ENCODE measurements at regions not wholly inside any gene's neighbourhood (a gene's known extent, or its start where the extent isn't known, plus 50 kb on each side); places are given as distances from the start of the nearest gene placed in this dataset.
A peak's percentile ranks its signal among the peaks of the same experiment; 100 is the strongest.

DNA sequence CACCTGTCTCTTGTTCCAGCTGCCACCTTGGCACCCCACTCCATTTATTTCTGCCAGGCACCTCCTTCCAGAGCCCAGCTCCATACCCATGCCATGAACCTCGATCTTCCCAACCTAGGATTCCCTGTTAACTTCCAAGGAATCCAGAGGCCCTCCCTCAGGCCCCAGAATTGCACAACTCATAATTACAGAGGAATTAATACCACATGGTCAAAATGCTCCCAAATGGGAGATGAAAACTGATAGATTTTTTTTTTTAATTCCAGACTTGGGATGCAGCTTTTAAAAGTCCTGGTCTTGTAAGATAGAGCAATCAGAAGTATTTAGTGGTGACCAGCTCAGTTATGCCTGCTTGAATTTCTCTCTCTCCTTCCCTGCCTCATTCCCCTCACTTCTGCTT is 96.2 kb upstream of the CCDC112 start:
- Histone ChIP-seq H3K9me3 (ENCODE audit: control insufficient read depth in 2 of 2, insufficient read depth in 1 of 2, low read depth in 1 of 2, low read length in 1 of 2) (peaks cover 0 to 18% of the 10 kb centered on the region in 2 donors), H3K4me3 (ENCODE audit: low read depth in 1 of 3, low read length in 3 of 3) (no peak overlapping the region), H3K36me3 (ENCODE audit: control insufficient read depth in 3 of 3, insufficient read depth in 2 of 3, low read depth in 1 of 3, low read length in 3 of 3) (no peaks in the 10 kb centered on the region), H3K4me1 (ENCODE audit: control insufficient read depth in 3 of 3, insufficient read depth in 2 of 3, low read depth in 1 of 3, low read length in 2 of 3) (no peaks in the 10 kb centered on the region), H3K27me3 (ENCODE audit: control insufficient read depth in 3 of 3, insufficient read depth in 3 of 3, low read length in 3 of 3) (no peaks in the 10 kb centered on the region), H3K27ac (ENCODE audit: low read depth in 1 of 3, low read length in 2 of 3) (no peak overlapping the region)
- no peak for FAIRE-seq
- DNase-seq = no peak
- WGBS, 3 donors = 57 to 86% (median 81%) methylated on average over 1 of the region's 1 CpG

- FAIRE-seq (no peak), DNase-seq (no peak)
- H3K4me1 ChIP-seq (ENCODE audit: control insufficient read depth in 3 of 3, insufficient read depth in 2 of 3, low read depth in 1 of 3, low read length in 2 of 3) = no peaks in the 10 kb centered on the region
- H3K36me3 ChIP-seq (ENCODE audit: control insufficient read depth in 3 of 3, insufficient read depth in 2 of 3, low read depth in 1 of 3, low read length in 3 of 3) = no peaks in the 10 kb centered on the region
- 88 to 93% (median 91%) methylated on average over 5 of the region's 5 CpGs for WGBS, 3 donors
- H3K27ac ChIP-seq (ENCODE audit: low read depth in 1 of 3, low read length in 2 of 3) = no peak overlapping the region
- no peak overlapping the region for H3K4me3 ChIP-seq (ENCODE audit: low read depth in 1 of 3, low read length in 3 of 3)
- peaks cover 0 to 18% of the 10 kb centered on the region in 2 donors for H3K9me3 ChIP-seq (ENCODE audit: control insufficient read depth in 2 of 2, insufficient read depth in 1 of 2, low read depth in 1 of 2, low read length in 1 of 2)
- H3K27me3 ChIP-seq (ENCODE audit: control insufficient read depth in 3 of 3, insufficient read depth in 3 of 3, low read length in 3 of 3) = no peaks in the 10 kb centered on the region
Observed at GRCh38 chr5:115391780-115392179, 95.3 kb upstream of the CCDC112 start.

- H3K4me3 ChIP-seq (ENCODE audit: low read depth in 1 of 3, low read length in 3 of 3) = no peak overlapping the region
- no peaks in the 10 kb centered on the region for H3K27me3 ChIP-seq (ENCODE audit: control insufficient read depth in 3 of 3, insufficient read depth in 3 of 3, low read length in 3 of 3)
- no peak for FAIRE-seq
- no peaks in the 10 kb centered on the region for H3K4me1 ChIP-seq (ENCODE audit: control insufficient read depth in 3 of 3, insufficient read depth in 2 of 3, low read depth in 1 of 3, low read length in 2 of 3)
- no peak overlapping the region for H3K27ac ChIP-seq (ENCODE audit: low read depth in 1 of 3, low read length in 2 of 3)
- 85 to 90% (median 89%) methylated on average over 15 of the region's 15 CpGs for WGBS, 3 donors
- H3K36me3 ChIP-seq (ENCODE audit: control insufficient read depth in 3 of 3, insufficient read depth in 2 of 3, low read depth in 1 of 3, low read length in 3 of 3) = no peaks in the 10 kb centered on the region
- peaks cover 0 to 14% of the 10 kb centered on the region in 2 donors for H3K9me3 ChIP-seq (ENCODE audit: control insufficient read depth in 2 of 2, insufficient read depth in 1 of 2, low read depth in 1 of 2, low read length in 1 of 2)
- DNase-seq = peak in 1 of 2 donors; percentile 13
Observed at GRCh38 chr5:115389799-115390382, 93.4 kb upstream of the CCDC112 start.

- 83 to 89% (median 84%) methylated on average over 8 of the region's 8 CpGs for WGBS, 3 donors
- H3K9me3 ChIP-seq (ENCODE audit: control insufficient read depth in 2 of 2, insufficient read depth in 1 of 2, low read depth in 1 of 2, low read length in 1 of 2) = peaks cover 0 to 11% of the 10 kb centered on the region in 2 donors
- H3K27ac ChIP-seq (ENCODE audit: low read depth in 1 of 3, low read length in 2 of 3) = no peak overlapping the region
- H3K36me3 ChIP-seq (ENCODE audit: control insufficient read depth in 3 of 3, insufficient read depth in 2 of 3, low read depth in 1 of 3, low read length in 3 of 3) = no peaks in the 10 kb centered on the region
- H3K27me3 ChIP-seq (ENCODE audit: control insufficient read depth in 3 of 3, insufficient read depth in 3 of 3, low read length in 3 of 3) = no peaks in the 10 kb centered on the region
- no peak overlapping the region for H3K4me3 ChIP-seq (ENCODE audit: low read depth in 1 of 3, low read length in 3 of 3)
- no peak for FAIRE-seq
- no peak for DNase-seq
- H3K4me1 ChIP-seq (ENCODE audit: control insufficient read depth in 3 of 3, insufficient read depth in 2 of 3, low read depth in 1 of 3, low read length in 2 of 3) = no peaks in the 10 kb centered on the region
Observed at GRCh38 chr5:115389034-115389798, 92.8 kb upstream of the CCDC112 start.

DNA sequence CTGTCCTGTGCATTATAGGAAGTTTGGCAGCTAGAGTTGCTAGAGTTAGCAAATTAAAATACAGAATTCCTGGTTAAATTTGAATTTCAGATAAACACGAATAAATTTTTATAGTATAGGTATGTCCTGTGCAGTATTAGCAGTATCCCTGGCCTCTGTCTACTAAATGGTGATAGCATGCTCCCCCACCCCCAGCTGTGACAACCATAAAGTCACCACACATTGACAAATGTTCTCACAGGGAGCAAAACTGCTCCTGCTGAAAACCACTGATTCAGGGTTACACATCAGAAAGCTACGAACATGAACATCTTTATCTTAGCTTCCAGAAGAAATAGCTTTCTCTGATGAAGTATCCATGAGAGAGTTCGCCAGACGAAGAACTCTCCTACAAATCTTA is 91.8 kb upstream of the CCDC112 start:
- Histone ChIP-seq H3K27ac (ENCODE audit: low read depth in 1 of 3, low read length in 2 of 3) (no peak overlapping the region), H3K4me1 (ENCODE audit: control insufficient read depth in 3 of 3, insufficient read depth in 2 of 3, low read depth in 1 of 3, low read length in 2 of 3) (no peaks in the 10 kb centered on the region), H3K9me3 (ENCODE audit: control insufficient read depth in 2 of 2, insufficient read depth in 1 of 2, low read depth in 1 of 2, low read length in 1 of 2) (peaks cover 0 to 1% of the 10 kb centered on the region in 2 donors), H3K4me3 (ENCODE audit: low read depth in 1 of 3, low read length in 3 of 3) (no peak overlapping the region), H3K27me3 (ENCODE audit: control insufficient read depth in 3 of 3, insufficient read depth in 3 of 3, low read length in 3 of 3) (no peaks in the 10 kb centered on the region), H3K36me3 (ENCODE audit: control insufficient read depth in 3 of 3, insufficient read depth in 2 of 3, low read depth in 1 of 3, low read length in 3 of 3) (no peaks in the 10 kb centered on the region)
- FAIRE-seq (no peak), DNase-seq (no peak)
- 87 to 92% (median 91%) methylated on average over 4 of the region's 4 CpGs for WGBS, 3 donors

DNA sequence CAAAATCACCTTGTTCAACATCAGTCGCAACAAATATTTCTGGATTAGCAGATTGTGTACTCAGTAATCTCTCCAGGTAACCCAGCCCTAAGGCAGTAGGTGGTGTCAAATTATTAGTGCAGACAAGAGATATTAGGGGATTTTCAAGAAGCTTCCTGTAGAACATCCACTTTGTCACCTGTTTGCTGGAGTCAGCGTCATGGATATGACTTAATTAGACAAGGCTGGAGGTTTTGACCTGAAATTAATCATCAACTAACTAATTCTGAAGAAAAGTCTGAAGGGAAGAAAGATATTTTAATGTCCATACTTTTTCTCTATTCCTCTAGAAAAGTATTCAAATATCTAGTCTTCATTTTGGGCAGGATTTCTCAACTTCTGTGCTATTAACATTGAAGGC is 91.4 kb upstream of the CCDC112 start:
- DNase-seq (no peak), FAIRE-seq (no peak)
- Histone ChIP-seq H3K4me3 (ENCODE audit: low read depth in 1 of 3, low read length in 3 of 3) (no peak overlapping the region), H3K9me3 (ENCODE audit: control insufficient read depth in 2 of 2, insufficient read depth in 1 of 2, low read depth in 1 of 2, low read length in 1 of 2) (no peaks in the 10 kb centered on the region), H3K27ac (ENCODE audit: low read depth in 1 of 3, low read length in 2 of 3) (no peak overlapping the region), H3K4me1 (ENCODE audit: control insufficient read depth in 3 of 3, insufficient read depth in 2 of 3, low read depth in 1 of 3, low read length in 2 of 3) (no peaks in the 10 kb centered on the region), H3K27me3 (ENCODE audit: control insufficient read depth in 3 of 3, insufficient read depth in 3 of 3, low read length in 3 of 3) (no peaks in the 10 kb centered on the region), H3K36me3 (ENCODE audit: control insufficient read depth in 3 of 3, insufficient read depth in 2 of 3, low read depth in 1 of 3, low read length in 3 of 3) (no peaks in the 10 kb centered on the region)
- 60 to 76% (median 65%) methylated on average over 2 of the region's 2 CpGs for WGBS, 3 donors

GRCh38 chr5:115386657-115387056 is 90.2 kb upstream of the CCDC112 start:
- Histone ChIP-seq H3K27me3 (ENCODE audit: control insufficient read depth in 3 of 3, insufficient read depth in 3 of 3, low read length in 3 of 3) (no peaks in the 10 kb centered on the region), H3K27ac (ENCODE audit: low read depth in 1 of 3, low read length in 2 of 3) (no peak overlapping the region), H3K4me3 (ENCODE audit: low read depth in 1 of 3, low read length in 3 of 3) (no peak overlapping the region), H3K9me3 (ENCODE audit: control insufficient read depth in 2 of 2, insufficient read depth in 1 of 2, low read depth in 1 of 2, low read length in 1 of 2) (no peaks in the 10 kb centered on the region), H3K36me3 (ENCODE audit: control insufficient read depth in 3 of 3, insufficient read depth in 2 of 3, low read depth in 1 of 3, low read length in 3 of 3) (no peaks in the 10 kb centered on the region), H3K4me1 (ENCODE audit: control insufficient read depth in 3 of 3, insufficient read depth in 2 of 3, low read depth in 1 of 3, low read length in 2 of 3) (no peaks in the 10 kb centered on the region)
- DNase-seq (no peak), FAIRE-seq (no peak)
- 87 to 90% (median 88%) methylated on average over 2 of the region's 2 CpGs for WGBS, 3 donors

DNA sequence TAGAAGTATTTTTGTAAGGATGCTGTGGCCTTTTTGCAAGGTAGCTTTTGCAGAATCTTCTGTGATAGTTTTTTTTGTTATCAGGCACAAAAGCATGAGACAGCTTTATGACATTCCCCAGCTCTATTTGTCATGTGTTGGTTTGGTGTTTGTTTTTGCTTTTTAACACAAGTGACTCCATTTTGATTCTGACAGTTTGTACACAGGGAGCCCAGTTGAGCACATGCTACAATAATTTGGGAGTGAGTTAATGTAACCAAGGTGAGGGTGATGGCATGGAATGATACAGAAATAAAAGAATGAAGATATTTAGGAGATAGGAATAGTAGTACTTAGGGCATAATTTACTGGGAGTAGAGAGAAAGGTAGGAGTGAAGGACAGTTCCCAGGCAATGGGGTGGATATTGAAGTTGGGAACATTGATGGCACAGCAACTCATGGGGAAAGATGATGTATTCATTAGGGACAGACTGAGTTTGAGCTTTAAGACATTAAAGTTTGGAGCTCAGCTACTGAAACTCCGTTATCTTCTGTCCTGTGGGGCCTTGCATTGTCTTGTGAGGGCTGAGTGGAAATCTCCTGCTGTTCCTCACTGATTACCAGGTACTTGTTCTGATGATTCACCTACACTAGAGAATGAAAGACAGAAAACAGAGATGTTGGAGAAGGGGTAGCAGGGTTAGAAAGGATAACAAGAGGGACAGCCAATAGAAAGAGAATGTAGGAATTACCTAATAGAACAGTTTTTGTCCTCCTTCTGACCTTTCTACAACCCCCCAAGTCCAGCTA is 88.3 kb upstream of the CCDC112 start:
- 63 to 93% (median 68%) methylated on average over 1 of the region's 1 CpG for WGBS, 3 donors
- Histone ChIP-seq H3K9me3 (ENCODE audit: control insufficient read depth in 2 of 2, insufficient read depth in 1 of 2, low read depth in 1 of 2, low read length in 1 of 2) (no peaks in the 10 kb centered on the region), H3K27me3 (ENCODE audit: control insufficient read depth in 3 of 3, insufficient read depth in 3 of 3, low read length in 3 of 3) (no peaks in the 10 kb centered on the region), H3K4me1 (ENCODE audit: control insufficient read depth in 3 of 3, insufficient read depth in 2 of 3, low read depth in 1 of 3, low read length in 2 of 3) (no peaks in the 10 kb centered on the region), H3K36me3 (ENCODE audit: control insufficient read depth in 3 of 3, insufficient read depth in 2 of 3, low read depth in 1 of 3, low read length in 3 of 3) (no peaks in the 10 kb centered on the region), H3K4me3 (ENCODE audit: low read depth in 1 of 3, low read length in 3 of 3) (no peak overlapping the region), H3K27ac (ENCODE audit: low read depth in 1 of 3, low read length in 2 of 3) (no peak overlapping the region)
- DNase-seq (no peak), FAIRE-seq (no peak)

All from small intestine (tissue), 7 donors.